Testis (tissue), 2 donors: ENCODE measurements at regions not wholly inside any gene's neighbourhood (a gene's known extent, or its start where the extent isn't known, plus 50 kb on each side); places are given as distances from the start of the nearest gene placed in this dataset.

Experiments used
- CTCF ChIP-seq, 3 experiments: fragments of 450-650 bp in 2 of 3; fragments of 200-600 bp in 1 of 3; sonication (generic) in 1 of 3; IDR thresholded peaks; one replicate each; pipeline ENCODE4 v1.5.1; 2016 to 2019; ENCODE audit warnings: antibody characterized with exemption in 3 of 3, mild to moderate bottlenecking in 2 of 3, moderate library complexity in 1 of 3
- POLR2A ChIP-seq: fragments of 450-650 bp; IDR thresholded peaks from one replicate; pipeline ENCODE4 v1.6.1; 2017; ENCODE audit warnings: antibody characterized with exemption, mild to moderate bottlenecking, moderate library complexity

- TF ChIP-seq CTCF (IDR thresholded peaks at IDR 0.05) = no peak
- TF ChIP-seq POLR2A = no peak
Measured at GRCh38 chr14:37969511-37969979, 238.2 kb upstream of the SSTR1 start.
